Muscle layer of duodenum (tissue), 2 donors: ENCODE measurements at regions not wholly inside any gene's neighbourhood (a gene's known extent, or its start where the extent isn't known, plus 50 kb on each side); places are given as distances from the start of the nearest gene placed in this dataset.
"Not testable (repeated sequence)": the region's sequence is repeated elsewhere in the genome, so short reads cannot be mapped to it uniquely, and the experiment has no call there.

Experiments
- H3K27ac ChIP-seq: one replicate; pipeline ENCODE4 v1.7.0; 2013; ENCODE audit warnings: mild to moderate bottlenecking, low read length
- H3K27me3 ChIP-seq: one replicate; pipeline ENCODE4 v1.7.0; 2013; ENCODE audit warnings: low read depth, mild to moderate bottlenecking, control low read depth, low read length
- H3K36me3 ChIP-seq, 2 donors: one replicate each; pipeline ENCODE4 v1.7.0; 2013; ENCODE audit warnings: low read length in 2 of 2, control low read depth in 1 of 2, mild to moderate bottlenecking in 1 of 2; ENCODE audit not compliant: insufficient read depth in 2 of 2, control insufficient read depth in 1 of 2
- H3K4me1 ChIP-seq, 2 donors: one replicate each; pipeline ENCODE4 v1.7.0; 2013; ENCODE audit warnings: low read length in 2 of 2, mild to moderate bottlenecking in 2 of 2, control low read depth in 1 of 2, moderate library complexity in 1 of 2; ENCODE audit not compliant: insufficient read depth in 2 of 2, control insufficient read depth in 1 of 2
- H3K4me3 ChIP-seq, 2 donors: one replicate each; pipeline ENCODE4 v1.7.0; 2013; ENCODE audit warnings: low read length in 2 of 2, low read depth in 1 of 2, mild to moderate bottlenecking in 1 of 2
- H3K9me3 ChIP-seq, 2 donors: one replicate each; pipeline ENCODE4 v1.7.0; 2013; ENCODE audit warnings: low read length in 2 of 2, control low read depth in 1 of 2, mild to moderate bottlenecking in 1 of 2; ENCODE audit not compliant: control insufficient read depth in 1 of 2
- donor health status: healthy.

DNA sequence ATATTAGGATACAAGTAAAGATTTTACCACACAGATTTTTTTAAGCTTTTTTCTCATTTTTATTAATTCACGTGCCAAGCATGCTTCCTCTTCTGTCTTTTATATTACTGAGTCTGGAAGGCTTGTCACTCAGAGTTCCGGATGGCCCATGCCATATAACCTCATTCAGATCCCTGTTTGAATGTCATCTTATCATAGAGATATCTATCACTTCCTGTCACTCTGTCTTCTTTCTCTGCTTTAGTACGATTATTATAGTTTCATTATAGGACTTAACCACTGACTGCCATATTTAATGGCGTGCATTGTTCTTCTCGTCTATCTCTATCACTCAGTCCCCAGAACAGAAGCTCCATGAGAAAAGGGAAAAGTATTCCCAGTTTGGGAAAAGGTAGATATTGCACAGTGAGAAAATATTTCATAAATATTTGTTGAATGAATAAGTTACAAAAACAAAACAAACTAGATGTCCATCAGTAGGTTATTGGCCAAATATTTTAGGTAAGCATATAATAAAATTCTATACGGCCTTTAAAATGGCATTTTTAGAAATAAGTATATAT, 296.9 kb upstream of the GOT2 start:
- no peak overlapping the region for H3K4me3 ChIP-seq
- no peaks in the 10 kb centered on the region for H3K27me3 ChIP-seq
- H3K9me3 ChIP-seq: peaks cover 0 to 10% of the 10 kb centered on the region in 2 donors
- H3K36me3 ChIP-seq: no peaks in the 10 kb centered on the region
- H3K4me1 ChIP-seq: no peaks in the 10 kb centered on the region
- H3K27ac ChIP-seq: no peak overlapping the region

DNA sequence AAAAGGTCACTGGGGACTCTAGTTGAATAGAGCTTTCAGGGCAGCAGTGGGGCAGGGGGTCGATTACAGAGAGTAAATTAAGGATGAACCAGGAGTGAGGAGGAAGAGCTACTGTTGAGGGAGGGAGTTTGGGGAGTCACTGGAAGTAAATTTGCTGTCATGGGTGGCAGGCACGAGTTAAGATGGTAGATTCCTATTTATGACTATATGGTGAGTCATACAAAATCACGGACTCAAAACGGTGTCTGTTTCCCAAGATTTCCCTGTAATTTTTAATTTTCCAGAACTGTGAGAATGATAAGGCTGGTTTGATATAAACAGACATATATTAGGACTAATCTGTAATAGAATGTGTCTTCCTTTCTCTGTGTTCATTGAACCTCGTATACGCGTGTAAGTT, 287.6 kb upstream of the GOT2 start:
- Histone ChIP-seq H3K9me3 (peaks cover 0 to 7% of the 10 kb centered on the region in 2 donors), H3K4me3 (no peak overlapping the region), H3K36me3 (no peaks in the 10 kb centered on the region), H3K4me1 (no peaks in the 10 kb centered on the region), H3K27ac (no peak overlapping the region), H3K27me3 (no peaks in the 10 kb centered on the region)

DNA sequence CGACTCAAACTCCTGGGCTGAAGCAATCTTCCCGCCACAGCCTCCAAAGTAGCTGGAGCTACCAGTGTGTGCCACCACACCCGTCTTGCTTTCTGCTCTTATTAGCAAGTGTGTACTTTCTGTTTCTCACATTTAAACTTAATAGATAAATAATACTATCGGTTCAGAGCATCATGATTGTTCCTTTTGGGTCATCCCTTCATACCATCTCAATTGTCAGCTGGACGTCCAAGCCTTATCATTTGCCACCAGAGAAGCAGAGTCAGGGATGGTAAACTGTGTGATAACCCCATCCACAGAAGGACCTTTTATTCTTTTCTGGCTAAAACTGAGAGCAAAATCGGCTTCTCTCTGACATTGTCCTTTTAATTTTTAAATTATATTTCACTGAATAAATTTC, 279.8 kb upstream of the GOT2 start:
- H3K27ac ChIP-seq: no peak overlapping the region
- H3K36me3 ChIP-seq: no peaks in the 10 kb centered on the region
- no peaks in the 10 kb centered on the region for H3K4me1 ChIP-seq
- H3K9me3 ChIP-seq: peaks cover 0 to 5% of the 10 kb centered on the region in 2 donors
- H3K27me3 ChIP-seq: no peaks in the 10 kb centered on the region
- H3K4me3 ChIP-seq: no peak overlapping the region

DNA sequence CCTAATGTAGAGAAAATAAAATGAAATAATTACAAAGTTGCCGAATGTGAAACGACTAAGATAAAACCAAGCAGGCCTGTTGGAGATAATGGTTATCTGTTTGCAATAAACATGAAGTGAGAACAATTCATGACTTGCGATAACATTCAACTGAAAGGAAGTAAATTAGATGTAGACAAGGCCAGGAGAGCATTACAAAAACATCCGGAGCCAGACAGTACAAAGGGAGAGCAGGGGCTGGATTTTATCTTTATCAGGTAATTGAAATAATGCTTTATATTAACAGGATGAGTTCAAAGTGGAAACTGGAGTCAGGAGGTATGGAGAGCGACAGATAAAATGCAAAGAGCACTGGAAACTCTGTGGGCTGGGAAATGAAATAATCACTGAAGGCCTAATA, 265.6 kb upstream of the GOT2 start:
- Histone ChIP-seq H3K27me3 (no peaks in the 10 kb centered on the region), H3K36me3 (no peaks in the 10 kb centered on the region), H3K4me3 (no peak overlapping the region), H3K4me1 (no peaks in the 10 kb centered on the region), H3K9me3 (no peaks in the 10 kb centered on the region), H3K27ac (no peak overlapping the region)

DNA sequence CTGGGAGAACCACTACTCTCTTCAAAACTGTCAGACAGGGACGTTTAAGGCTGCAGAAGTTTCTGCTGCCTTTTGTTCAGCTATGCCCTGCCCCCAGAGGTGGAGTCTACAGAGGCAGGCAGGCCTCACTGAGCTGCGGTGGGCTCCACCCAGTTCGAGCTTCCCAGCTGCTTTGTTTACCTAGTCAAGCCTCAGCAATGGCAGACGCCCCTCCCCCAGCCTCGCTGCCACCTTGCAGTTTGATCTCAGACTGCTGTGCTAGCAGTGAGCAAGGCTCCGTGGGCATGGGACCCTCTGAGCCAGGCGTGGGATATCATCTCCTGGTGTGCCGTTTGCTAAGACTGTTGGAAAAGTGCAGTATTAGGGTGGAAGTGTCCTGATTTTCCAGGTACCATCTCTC, 258.6 kb upstream of the GOT2 start:
- not testable (repeated sequence) for H3K27me3 ChIP-seq, H3K27ac ChIP-seq, H3K4me3 ChIP-seq, H3K4me1 ChIP-seq, H3K36me3 ChIP-seq
- peaks cover 0 to 15% of the 10 kb centered on the region in 2 donors for H3K9me3 ChIP-seq

DNA sequence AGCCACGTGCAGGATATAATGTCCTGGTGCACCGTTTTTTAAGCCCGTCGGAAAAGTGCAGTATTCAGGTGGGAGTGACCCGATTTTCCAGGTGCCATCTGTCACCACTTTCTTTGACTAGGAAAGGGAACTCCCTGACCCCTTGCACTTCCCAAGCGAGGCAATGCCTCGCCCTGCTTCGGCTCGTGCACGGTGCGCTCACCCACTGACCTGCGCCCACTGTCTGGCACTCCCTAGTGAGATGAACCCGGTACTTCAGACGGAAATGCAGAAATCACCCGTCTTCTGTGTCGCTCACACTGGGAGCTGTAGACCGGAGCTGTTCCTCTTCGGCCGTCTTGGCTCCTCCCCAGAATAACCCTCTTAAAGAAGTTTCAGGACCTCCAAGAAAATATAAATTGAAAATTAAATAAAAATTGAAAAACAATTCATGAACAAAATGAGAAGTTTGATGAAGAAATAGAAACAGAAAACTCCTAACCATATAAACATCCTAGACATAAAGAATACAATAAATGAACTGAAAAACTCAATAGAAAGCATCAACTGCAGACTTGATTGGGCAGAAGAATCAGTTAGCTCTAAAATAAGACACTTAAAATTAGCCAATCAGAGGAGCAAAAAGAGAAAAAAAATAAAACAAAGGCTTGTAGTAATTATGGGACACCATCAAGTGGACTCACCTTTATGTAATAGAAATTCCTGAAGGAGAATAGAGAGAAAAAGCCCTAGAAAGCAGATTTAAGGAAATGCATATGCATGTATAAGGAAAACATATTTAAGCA, 249.3 kb upstream of the GOT2 start:
- not testable (repeated sequence) for H3K4me3 ChIP-seq, H3K27me3 ChIP-seq, H3K27ac ChIP-seq, H3K36me3 ChIP-seq, H3K4me1 ChIP-seq
- peaks cover 4 to 22% of the 10 kb centered on the region in 2 donors for H3K9me3 ChIP-seq

DNA sequence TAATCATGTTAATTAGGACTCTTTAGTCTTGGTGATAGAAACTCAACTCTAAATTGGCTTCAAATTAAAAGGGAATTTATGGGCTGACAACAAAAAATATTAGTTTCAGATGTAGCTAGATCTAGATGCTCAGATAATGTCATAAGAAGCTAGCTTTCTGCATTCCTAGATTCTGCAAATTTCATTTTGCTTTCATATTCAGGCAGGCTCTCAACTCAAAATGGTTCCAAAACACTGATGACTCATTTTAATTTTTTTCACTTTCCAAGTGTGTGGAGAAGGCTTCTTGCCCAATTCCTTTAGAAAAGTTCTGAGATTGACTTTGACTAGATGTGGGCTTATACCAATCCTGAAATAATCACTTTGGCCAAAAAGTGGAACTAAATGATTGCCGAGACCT, 236.7 kb upstream of the GOT2 start:
- no peaks in the 10 kb centered on the region for H3K4me1 ChIP-seq
- no peak overlapping the region for H3K4me3 ChIP-seq
- H3K36me3 ChIP-seq: no peaks in the 10 kb centered on the region
- H3K27ac ChIP-seq: no peak overlapping the region
- no peaks in the 10 kb centered on the region for H3K27me3 ChIP-seq
- no peaks in the 10 kb centered on the region for H3K9me3 ChIP-seq

DNA sequence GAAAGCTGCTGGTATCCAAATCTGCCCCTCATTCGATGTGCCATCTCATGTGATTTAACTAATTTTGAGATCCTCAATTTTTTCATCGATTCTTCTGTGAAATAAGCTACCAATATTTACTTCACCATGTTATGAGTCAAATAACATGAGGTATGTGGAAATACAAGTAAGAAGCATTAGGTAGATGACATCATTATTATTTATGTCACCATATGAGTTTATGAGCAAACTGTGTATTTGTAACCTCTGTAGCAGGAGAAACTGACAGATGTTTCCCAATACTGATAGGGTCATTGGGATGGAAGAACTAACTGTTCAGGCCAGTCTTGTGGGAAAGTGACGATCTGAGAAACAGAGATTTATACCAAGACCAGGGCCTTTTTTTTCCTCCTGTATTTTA, 229.4 kb upstream of the GOT2 start:
- no peaks in the 10 kb centered on the region for H3K27me3 ChIP-seq
- no peaks in the 10 kb centered on the region for H3K4me1 ChIP-seq
- H3K4me3 ChIP-seq: no peak overlapping the region
- H3K9me3 ChIP-seq: no peaks in the 10 kb centered on the region
- H3K27ac ChIP-seq: no peak overlapping the region
- H3K36me3 ChIP-seq: no peaks in the 10 kb centered on the region

DNA sequence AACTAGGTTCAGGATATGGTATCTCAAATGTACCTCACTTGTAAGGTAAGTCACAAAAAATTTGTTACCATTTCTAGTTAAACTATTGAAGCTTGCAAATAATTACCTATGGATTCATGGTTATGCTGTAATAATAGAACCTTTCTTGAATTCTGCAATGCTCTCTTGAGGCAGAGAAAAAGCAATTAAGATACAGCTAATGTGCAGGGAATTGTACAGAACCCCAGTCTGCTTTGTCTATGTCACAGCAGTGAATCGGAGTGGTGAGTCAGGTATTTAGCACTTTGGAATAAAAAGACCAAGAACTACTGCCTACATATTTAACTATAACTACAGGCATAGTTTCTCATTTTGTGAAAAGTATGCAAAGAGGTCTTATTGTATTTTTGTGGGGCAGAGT, 228.7 kb upstream of the GOT2 start:
- H3K36me3 ChIP-seq: no peaks in the 10 kb centered on the region
- H3K27ac ChIP-seq: no peak overlapping the region
- H3K4me3 ChIP-seq: no peak overlapping the region
- H3K9me3 ChIP-seq: no peaks in the 10 kb centered on the region
- H3K4me1 ChIP-seq: no peaks in the 10 kb centered on the region
- H3K27me3 ChIP-seq: no peaks in the 10 kb centered on the region

DNA sequence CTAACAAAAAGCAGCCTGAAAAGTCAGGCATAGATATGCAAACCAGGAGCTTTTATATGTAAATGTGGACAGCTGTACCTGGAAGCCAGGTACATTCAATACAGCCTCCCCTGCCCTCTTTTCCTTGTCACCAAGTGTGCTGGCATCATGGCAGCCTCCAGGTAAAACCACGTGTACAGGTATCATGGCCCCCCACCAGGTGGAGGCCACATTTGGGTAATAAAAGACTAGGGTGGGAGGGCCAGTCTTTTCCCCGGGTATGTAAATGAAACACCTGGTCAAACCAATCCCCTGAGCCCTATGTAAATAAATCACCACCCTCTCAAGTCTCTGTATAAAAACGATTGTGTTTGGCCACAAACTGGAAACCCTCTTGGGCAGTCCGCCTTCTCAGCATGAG, 226.4 kb upstream of the GOT2 start:
- no peaks in the 10 kb centered on the region for H3K36me3 ChIP-seq
- no peaks in the 10 kb centered on the region for H3K4me1 ChIP-seq
- H3K9me3 ChIP-seq: no peaks in the 10 kb centered on the region
- H3K4me3 ChIP-seq: no peak overlapping the region
- H3K27ac ChIP-seq: no peak overlapping the region
- no peaks in the 10 kb centered on the region for H3K27me3 ChIP-seq

DNA sequence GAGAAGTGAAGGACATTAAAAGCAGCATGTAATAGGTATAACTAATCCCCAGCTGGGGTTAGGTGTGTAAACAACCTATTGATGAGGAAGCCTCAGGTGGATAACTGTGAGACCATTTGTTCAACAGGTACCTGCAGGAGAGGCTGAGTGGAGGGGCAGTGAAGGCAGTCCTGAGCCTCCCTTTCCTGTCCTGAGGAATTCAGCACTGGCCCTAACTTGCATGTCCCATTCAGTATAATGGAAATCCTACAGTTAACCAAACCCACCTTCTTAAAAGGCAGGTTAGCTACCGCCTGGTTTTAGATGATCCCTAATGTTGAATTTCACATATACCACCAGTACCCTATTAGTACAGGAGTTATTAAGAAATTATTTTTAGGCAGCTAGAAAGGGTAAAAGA, 225.9 kb upstream of the GOT2 start:
- Histone ChIP-seq H3K9me3 (no peaks in the 10 kb centered on the region), H3K27ac (no peak overlapping the region), H3K36me3 (no peaks in the 10 kb centered on the region), H3K4me1 (no peaks in the 10 kb centered on the region), H3K27me3 (no peaks in the 10 kb centered on the region), H3K4me3 (no peak overlapping the region)

DNA sequence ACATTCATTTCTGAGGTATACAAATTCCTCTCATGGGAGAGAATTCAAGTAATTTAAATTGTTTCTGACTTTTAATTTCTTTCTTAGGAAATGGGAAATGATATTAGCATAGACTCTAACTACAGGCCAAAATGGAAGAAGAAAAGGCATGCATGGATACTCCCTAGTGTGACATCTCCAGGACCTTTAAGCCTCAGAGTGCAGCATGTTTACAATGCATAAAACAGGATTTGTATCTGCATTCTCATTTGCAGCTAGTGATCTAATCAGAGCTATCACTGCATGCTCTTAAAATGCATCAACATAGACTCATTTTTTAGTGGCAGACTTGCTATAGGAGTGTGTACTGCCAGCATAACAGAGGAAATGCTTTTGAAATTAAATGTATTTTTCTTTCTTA, 224.6 kb upstream of the GOT2 start:
- Histone ChIP-seq H3K27me3 (no peaks in the 10 kb centered on the region), H3K36me3 (no peaks in the 10 kb centered on the region), H3K9me3 (no peaks in the 10 kb centered on the region), H3K4me1 (no peaks in the 10 kb centered on the region), H3K4me3 (no peak overlapping the region), H3K27ac (no peak overlapping the region)
